ENCODE measurements at regions not wholly inside any gene's neighbourhood (a gene's known extent, or its start where the extent isn't known, plus 50 kb on each side); places are given as distances from the start of the nearest gene placed in this dataset.

DNA sequence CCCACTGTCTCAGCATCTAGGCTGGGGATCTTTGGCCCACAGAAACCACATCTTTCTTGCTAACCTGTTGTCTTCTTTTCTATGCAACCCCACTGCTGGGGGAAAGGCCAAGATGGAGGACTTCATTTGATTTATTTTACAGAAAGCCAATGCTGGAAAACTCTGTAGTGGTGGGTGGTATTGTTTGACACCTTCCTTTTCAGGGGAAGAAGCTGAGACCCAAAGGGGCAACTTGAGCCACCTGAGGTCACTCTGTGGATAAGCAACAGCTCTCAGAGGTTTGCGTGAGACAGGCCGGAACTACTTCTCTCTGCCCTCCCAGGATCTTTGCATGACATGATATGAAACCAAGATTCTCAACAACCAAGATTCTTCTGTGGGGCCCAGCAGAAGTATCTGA is 645.2 kb downstream of the VRK1 start:
- in situ Hi-C loops (cut with HindIII; ENCODE audit: low sequenced_read_pairs): no loop called here
- TF ChIP-seq, protein P1, sequence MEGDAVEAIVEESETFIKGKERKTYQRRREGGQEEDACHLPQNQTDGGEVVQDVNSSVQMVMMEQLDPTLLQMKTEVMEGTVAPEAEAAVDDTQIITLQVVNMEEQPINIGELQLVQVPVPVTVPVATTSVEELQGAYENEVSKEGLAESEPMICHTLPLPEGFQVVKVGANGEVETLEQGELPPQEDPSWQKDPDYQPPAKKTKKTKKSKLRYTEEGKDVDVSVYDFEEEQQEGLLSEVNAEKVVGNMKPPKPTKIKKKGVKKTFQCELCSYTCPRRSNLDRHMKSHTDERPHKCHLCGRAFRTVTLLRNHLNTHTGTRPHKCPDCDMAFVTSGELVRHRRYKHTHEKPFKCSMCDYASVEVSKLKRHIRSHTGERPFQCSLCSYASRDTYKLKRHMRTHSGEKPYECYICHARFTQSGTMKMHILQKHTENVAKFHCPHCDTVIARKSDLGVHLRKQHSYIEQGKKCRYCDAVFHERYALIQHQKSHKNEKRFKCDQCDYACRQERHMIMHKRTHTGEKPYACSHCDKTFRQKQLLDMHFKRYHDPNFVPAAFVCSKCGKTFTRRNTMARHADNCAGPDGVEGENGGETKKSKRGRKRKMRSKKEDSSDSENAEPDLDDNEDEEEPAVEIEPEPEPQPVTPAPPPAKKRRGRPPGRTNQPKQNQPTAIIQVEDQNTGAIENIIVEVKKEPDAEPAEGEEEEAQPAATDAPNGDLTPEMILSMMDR (IDR thresholded peaks at IDR 0.05; ENCODE audit: low read depth, low read length, missing control alignments): no peak
- H3K4me3 ChIP-seq (ENCODE audit: low read depth, low read length): no peak overlapping the region
- no peak for DNase-seq (ENCODE audit: low read depth)

DNA sequence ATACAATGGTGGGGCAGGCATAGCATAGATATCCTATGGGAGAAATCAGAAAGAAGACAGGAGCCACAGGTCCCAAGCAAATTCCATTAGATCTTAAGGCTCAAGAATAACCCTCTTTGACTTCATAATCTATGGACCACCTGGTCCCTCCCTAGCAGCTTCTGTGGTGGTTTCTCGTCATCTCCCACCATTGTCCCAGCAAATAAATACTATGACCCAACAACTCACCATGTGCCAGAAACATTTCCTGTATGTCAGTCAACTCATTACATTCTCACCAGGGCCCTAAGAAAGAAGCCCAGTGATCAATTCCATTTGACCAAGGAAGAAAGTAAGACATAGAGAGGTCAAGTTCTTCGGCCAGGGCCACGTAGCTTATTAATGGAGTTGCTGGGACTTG is 646.2 kb downstream of the VRK1 start:
- in situ Hi-C loops (cut with HindIII; ENCODE audit: low sequenced_read_pairs): no loop called here
- TF ChIP-seq, protein P1 (IDR thresholded peaks at IDR 0.05; ENCODE audit: low read depth, low read length, missing control alignments): no peak
- DNase-seq (ENCODE audit: low read depth): no peak
- no peak overlapping the region for H3K4me3 ChIP-seq (ENCODE audit: low read depth, low read length)

DNA sequence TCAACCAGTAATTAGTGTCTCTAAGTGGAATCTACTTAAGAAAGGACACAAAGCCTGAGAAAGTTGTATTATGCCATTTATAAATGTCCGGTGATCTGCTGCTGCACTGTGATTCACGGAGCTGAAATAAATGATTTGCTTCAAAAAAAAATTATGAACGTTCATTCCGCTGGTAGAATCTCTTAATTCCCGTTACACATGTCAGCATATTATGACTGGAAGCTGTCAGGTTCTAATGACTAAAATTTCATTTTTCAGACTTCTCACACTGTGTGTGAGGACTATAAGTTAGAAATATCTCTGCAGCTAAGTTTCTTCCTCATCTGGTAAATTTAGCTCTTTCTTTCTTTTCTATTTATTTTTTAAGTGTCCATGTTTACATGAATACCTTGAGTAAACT is 647.1 kb downstream of the VRK1 start:
- no peak for DNase-seq (ENCODE audit: low read depth)
- TF ChIP-seq, protein P1 (IDR thresholded peaks at IDR 0.05; ENCODE audit: low read depth, low read length, missing control alignments): no peak
- H3K4me3 ChIP-seq (ENCODE audit: low read depth, low read length): no peak overlapping the region
- in situ Hi-C loops (cut with HindIII; ENCODE audit: low sequenced_read_pairs): no loop called here

DNA sequence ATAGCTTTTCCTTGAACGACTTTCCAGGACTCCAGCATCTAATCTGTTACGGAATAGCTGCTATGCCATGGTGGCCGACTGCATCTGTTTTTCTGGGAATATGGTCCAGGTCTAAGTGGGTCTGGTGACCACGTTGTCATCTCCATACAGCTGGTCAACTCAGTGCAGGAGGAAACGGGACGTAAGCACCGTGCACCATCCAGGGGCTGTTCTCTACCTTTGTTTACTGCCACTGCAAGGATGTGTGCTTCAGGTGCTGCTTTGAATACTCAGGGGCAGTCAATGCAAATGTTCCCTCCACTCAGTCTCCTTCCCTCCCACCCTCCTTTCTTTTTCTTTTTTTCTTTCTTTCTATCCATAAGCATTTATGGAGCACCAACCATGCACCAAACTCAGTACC is 648.2 kb downstream of the VRK1 start:
- no peak overlapping the region for H3K4me3 ChIP-seq (ENCODE audit: low read depth, low read length)
- TF ChIP-seq, protein P1 (IDR thresholded peaks at IDR 0.05; ENCODE audit: low read depth, low read length, missing control alignments): no peak
- in situ Hi-C loops (cut with HindIII; ENCODE audit: low sequenced_read_pairs): no loop called here
- DNase-seq (ENCODE audit: low read depth): no peak

DNA sequence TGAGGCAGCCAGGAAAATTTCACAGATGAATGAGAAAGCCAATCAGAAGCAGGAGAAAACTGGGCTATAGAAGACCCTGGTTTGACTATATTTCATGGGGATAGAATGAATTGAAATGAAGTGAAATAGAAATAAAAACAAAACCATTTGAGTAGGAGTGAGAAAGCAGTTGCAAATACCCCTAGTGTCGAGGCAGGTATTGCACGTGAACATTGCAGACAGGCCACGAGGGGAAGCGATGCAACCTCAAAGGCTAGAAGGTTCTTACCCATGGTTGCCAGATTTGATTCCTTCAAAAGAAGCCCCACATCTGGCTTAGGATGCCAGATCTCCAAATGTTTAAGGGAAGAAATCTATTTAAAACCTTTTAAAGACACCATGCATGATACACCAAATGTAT is 648.9 kb downstream of the VRK1 start:
- TF ChIP-seq, protein P1 (IDR thresholded peaks at IDR 0.05; ENCODE audit: low read depth, low read length, missing control alignments): no peak
- in situ Hi-C loops (cut with HindIII; ENCODE audit: low sequenced_read_pairs): no loop called here
- no peak for DNase-seq (ENCODE audit: low read depth)

DNA sequence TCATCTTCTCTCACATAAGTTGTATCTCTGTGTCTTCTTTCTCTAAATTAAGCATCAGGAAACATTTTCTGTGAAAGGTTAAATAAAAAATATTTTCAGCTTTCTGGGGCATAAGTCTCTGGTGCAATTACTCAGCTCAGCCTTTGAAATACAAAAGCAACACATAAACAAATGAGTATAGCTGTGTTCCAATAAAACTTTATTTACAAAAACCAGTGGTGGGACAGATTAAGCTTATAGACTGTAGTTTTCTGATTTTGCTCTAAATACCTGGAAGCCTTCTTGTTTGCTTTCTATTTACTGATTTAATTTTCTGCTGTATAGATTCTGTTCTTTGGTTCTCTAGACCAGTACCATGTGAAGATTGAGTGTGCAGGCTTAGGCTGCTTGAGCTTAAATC is 655.1 kb downstream of the VRK1 start:
- DNase-seq (ENCODE audit: low read depth): no peak
- H3K4me3 ChIP-seq (ENCODE audit: low read depth, low read length): no peak overlapping the region
- in situ Hi-C loops (cut with HindIII; ENCODE audit: low sequenced_read_pairs): no loop called here
- TF ChIP-seq, protein P1 (IDR thresholded peaks at IDR 0.05; ENCODE audit: low read depth, low read length, missing control alignments): no peak

More for the DNA sequence above, 648.9 kb downstream of the VRK1 start:
- no peak overlapping the region for H3K4me3 ChIP-seq (ENCODE audit: low read depth, low read length)

DNA sequence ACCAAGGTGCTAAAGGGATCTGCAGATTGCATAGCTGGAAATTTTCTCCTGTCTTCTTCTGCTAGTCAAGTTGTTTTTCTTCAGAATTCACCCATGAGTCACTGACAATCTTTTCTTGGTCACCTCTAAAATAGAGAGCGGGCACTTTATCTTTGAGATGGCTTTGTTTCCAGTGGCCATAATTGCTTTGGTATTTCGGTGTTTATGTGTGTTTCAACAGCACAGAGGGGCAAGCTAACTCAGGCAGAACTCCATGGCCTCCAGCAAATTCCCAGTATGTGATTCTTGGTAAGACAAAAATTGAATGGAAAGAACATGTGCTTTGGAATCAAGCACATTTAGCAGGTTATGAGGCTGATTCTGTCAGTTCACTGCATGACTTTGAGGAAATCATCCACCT is 656.8 kb downstream of the VRK1 start:
- DNase-seq (ENCODE audit: low read depth): no peak
- no peak overlapping the region for H3K4me3 ChIP-seq (ENCODE audit: low read depth, low read length)
- TF ChIP-seq, protein P1 (IDR thresholded peaks at IDR 0.05; ENCODE audit: low read depth, low read length, missing control alignments): no peak
- in situ Hi-C loops (cut with HindIII; ENCODE audit: low sequenced_read_pairs): no loop called here
